Hepatocyte (in vitro differentiated cells): ENCODE measurements at regions not wholly inside any gene's neighbourhood (a gene's known extent, or its start where the extent isn't known, plus 50 kb on each side); places are given as distances from the start of the nearest gene placed in this dataset.

Experiments
- CTCF ChIP-seq: fragments of 200-600 bp; sonication (generic); IDR thresholded peaks from 2 replicates; pipeline ENCODE4 v1.5.1; 2016; ENCODE audit warnings: antibody characterized with exemption, mild to moderate bottlenecking; ENCODE audit not compliant: poor library complexity
- EZH2 ChIP-seq: fragments of 200-600 bp; sonication (generic); IDR thresholded peaks from 2 replicates; pipeline ENCODE4 v1.6.1; 2016; ENCODE audit warnings: antibody characterized with exemption, mild to moderate bottlenecking, borderline replicate concordance
- EZH2phosphoT487 ChIP-seq: fragments of 200-600 bp; sonication (generic); IDR thresholded peaks from one replicate; pipeline ENCODE4 v1.6.1; 2018; ENCODE audit warnings: antibody characterized with exemption, mild to moderate bottlenecking, low read depth, moderate library complexity; ENCODE audit not compliant: unreplicated experiment, severe bottlenecking

DNA sequence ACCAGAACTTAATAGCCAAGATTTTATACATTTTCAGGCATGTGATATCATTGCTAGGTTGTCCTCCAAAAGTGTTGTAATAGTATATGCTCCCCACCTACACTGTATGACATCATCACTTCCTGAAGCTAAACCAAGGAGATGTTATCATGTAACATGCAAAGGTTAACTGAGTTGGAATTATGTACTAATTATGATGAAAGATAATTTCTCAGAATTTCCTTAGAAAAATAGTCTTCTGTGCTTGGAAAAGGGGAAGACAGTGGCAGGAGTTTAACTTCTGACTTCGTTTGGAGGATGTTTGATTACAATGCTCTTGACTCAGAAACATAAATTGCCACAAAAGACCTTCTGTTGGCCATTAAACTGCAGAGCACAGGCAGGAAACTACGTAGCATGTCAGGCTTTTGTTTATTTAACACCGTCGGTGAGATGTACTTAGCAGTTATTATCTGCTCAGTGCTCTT is 83.6 kb upstream of the GUCY1A1 start:
- TF ChIP-seq CTCF (no peak), EZH2phosphoT487 (no peak), EZH2 (no peak)
